Neural cell (in vitro differentiated cells): ENCODE measurements at regions not wholly inside any gene's neighbourhood (a gene's known extent, or its start where the extent isn't known, plus 50 kb on each side); places are given as distances from the start of the nearest gene placed in this dataset.

Experiments used
- H2AFZ ChIP-seq: fragments of 200-600, 300-800 bp; sonication (generic), shearing (Covaris generic); 2 replicates; pipeline ENCODE4 v1.6.0; 2014; ENCODE audit warnings: low read depth, mild to moderate bottlenecking, antibody characterized with exemption, low read length, moderate library complexity
- H3F3A ChIP-seq: fragments of 200-600 bp; shearing (Covaris generic); 2 replicates; pipeline ENCODE4 v1.6.1; 2016; ENCODE audit warnings: mild to moderate bottlenecking, moderate library complexity, mixed read lengths, antibody characterized with exemption, low read length; ENCODE audit not compliant: insufficient read depth, poor library complexity, severe bottlenecking
- H3K27ac ChIP-seq: fragments of 200-600, 300-800 bp; sonication (generic), shearing (Covaris generic); 2 replicates; pipeline ENCODE4 v1.5.1; 2014; ENCODE audit warnings: mild to moderate bottlenecking, low read length, moderate library complexity
- H3K27me3 ChIP-seq: fragments of 300-800, 200-600 bp; sonication (generic), shearing (Covaris generic); 2 replicates; pipeline ENCODE4 v1.6.0; 2014; ENCODE audit warnings: mild to moderate bottlenecking, low read depth, low read length, moderate library complexity; ENCODE audit not compliant: insufficient read depth
- H3K36me3 ChIP-seq: fragments of 300-800, 200-600 bp; sonication (generic), shearing (Covaris generic); 2 replicates; pipeline ENCODE4 v1.5.1; 2014; ENCODE audit warnings: mild to moderate bottlenecking, antibody characterized with exemption, low read length, moderate library complexity; ENCODE audit not compliant: insufficient read depth
- H3K4me2 ChIP-seq: fragments of 300-800, 200-600 bp; sonication (generic), shearing (Covaris generic); 2 replicates; pipeline ENCODE4 v1.6.0; 2014; ENCODE audit warnings: mild to moderate bottlenecking, low read length
- H3K4me3 ChIP-seq: fragments of 300-800, 200-600 bp; sonication (generic), shearing (Covaris generic); 2 replicates; pipeline ENCODE4 v1.5.1; 2014; ENCODE audit warnings: mild to moderate bottlenecking, low read length, moderate library complexity
- H3K79me2 ChIP-seq: fragments of 200-600 bp; shearing (Covaris generic); replicated peaks from 2 replicates; pipeline ENCODE4 v1.6.0; 2014; ENCODE audit warnings: mild to moderate bottlenecking, low read length, moderate library complexity; ENCODE audit not compliant: insufficient read depth
- H3K9ac ChIP-seq: fragments of 300-800, 200-600 bp; sonication (generic), shearing (Covaris generic); 2 replicates; pipeline ENCODE4 v1.6.1; 2016; ENCODE audit warnings: mild to moderate bottlenecking, low read length, mixed read lengths
- H3K9me2 ChIP-seq: fragments of 200-600 bp; shearing (Covaris generic); 2 replicates; pipeline ENCODE4 v1.6.1; 2016; ENCODE audit warnings: mild to moderate bottlenecking, low read length, mixed read lengths; ENCODE audit not compliant: insufficient read depth
- H3K9me3 ChIP-seq: fragments of 200-600, 300-800 bp; sonication (generic), shearing (Covaris generic); 2 replicates; pipeline ENCODE4 v1.6.1; 2016; ENCODE audit warnings: mild to moderate bottlenecking, mixed run types, low read length, moderate library complexity, mixed read lengths
- H4K20me1 ChIP-seq: fragments of 200-600 bp; shearing (Covaris generic); 2 replicates; pipeline ENCODE4 v1.6.1; 2016; ENCODE audit warnings: mild to moderate bottlenecking, mixed run types; ENCODE audit not compliant: insufficient read depth
- CTCF ChIP-seq: fragments of 450-650 bp; IDR thresholded peaks from 2 replicates; pipeline ENCODE4 v1.5.1; 2014; ENCODE audit warnings: antibody characterized with exemption, mild to moderate bottlenecking, moderate library complexity; ENCODE audit not compliant: poor library complexity, severe bottlenecking
- EP300 ChIP-seq: fragments of 450-650 bp; conservative IDR thresholded peaks from 2 replicates; pipeline ENCODE4 v1.6.1; 2014; ENCODE audit warnings: antibody characterized with exemption, mild to moderate bottlenecking, moderate library complexity; ENCODE audit not compliant: poor library complexity, severe bottlenecking
- EZH2 ChIP-seq: fragments of 200-600, 300-800 bp; shearing (Covaris generic), sonication (generic); IDR thresholded peaks from 2 replicates; pipeline ENCODE4 v1.6.1; 2014; ENCODE audit warnings: antibody characterized with exemption, low read length, borderline replicate concordance, mild to moderate bottlenecking; ENCODE audit not compliant: insufficient read depth, poor library complexity, severe bottlenecking
- MXI1 ChIP-seq: fragments of 450-650 bp; conservative IDR thresholded peaks from 2 replicates; pipeline ENCODE4 v1.6.1; 2014; ENCODE audit warnings: antibody characterized with exemption, mild to moderate bottlenecking; ENCODE audit not compliant: poor library complexity, severe bottlenecking
- POLR2AphosphoS5 ChIP-seq: IDR thresholded peaks from 2 replicates; pipeline ENCODE4 v1.6.1; 2012
- RAD21 ChIP-seq: fragments of 450-650 bp; conservative IDR thresholded peaks from 2 replicates; pipeline ENCODE4 v1.6.1; 2014; ENCODE audit warnings: antibody characterized with exemption, mild to moderate bottlenecking, moderate library complexity
- REST ChIP-seq: IDR thresholded peaks from 2 replicates; pipeline ENCODE4 v1.6.1; 2012; ENCODE audit warnings: borderline replicate concordance
- SMC3 ChIP-seq: fragments of 450-650 bp; conservative IDR thresholded peaks from 2 replicates; pipeline ENCODE4 v1.6.1; 2014; ENCODE audit warnings: antibody characterized with exemption, mild to moderate bottlenecking, moderate library complexity; ENCODE audit not compliant: poor library complexity
- TAF1 ChIP-seq: IDR thresholded peaks from 2 replicates; pipeline ENCODE4 v1.6.1; 2012; ENCODE audit warnings: low read depth

DNA sequence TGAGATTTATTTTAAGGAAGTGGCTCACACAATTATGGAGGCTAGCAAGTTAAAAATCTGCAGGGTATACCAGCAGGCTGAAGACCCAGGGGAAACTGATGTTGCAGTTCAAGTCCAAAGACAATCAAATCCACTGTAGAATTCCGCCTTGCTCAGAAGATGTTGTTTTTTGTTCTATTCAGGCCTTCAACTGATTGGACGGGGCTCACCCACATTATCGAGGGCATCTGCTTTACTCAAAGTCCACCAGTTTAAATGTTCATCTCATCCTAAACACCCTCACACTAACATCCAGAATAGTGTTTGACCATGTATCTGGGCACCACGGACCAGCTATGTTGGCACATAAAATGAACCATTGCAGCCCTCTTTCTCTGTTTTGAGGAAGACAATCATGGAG, 211.2 kb upstream of the GPR26 start:
- no peak overlapping the region for H3K27ac ChIP-seq
- H3K36me3 ChIP-seq = no peaks in the 10 kb centered on the region
- no peaks in the 10 kb centered on the region for H3K79me2 ChIP-seq
- H3F3A ChIP-seq = no peaks in the 10 kb centered on the region
- no peaks in the 10 kb centered on the region for H4K20me1 ChIP-seq
- H3K9ac ChIP-seq = no peak overlapping the region
- no peak for TF ChIP-seq POLR2AphosphoS5
- no peaks in the 10 kb centered on the region for H3K9me3 ChIP-seq
- H2AFZ ChIP-seq = no peak overlapping the region
- H3K4me3 ChIP-seq = no peak overlapping the region
- H3K4me2 ChIP-seq = no peak overlapping the region
- H3K9me2 ChIP-seq = no peaks in the 10 kb centered on the region
- no peaks in the 10 kb centered on the region for H3K27me3 ChIP-seq

DNA sequence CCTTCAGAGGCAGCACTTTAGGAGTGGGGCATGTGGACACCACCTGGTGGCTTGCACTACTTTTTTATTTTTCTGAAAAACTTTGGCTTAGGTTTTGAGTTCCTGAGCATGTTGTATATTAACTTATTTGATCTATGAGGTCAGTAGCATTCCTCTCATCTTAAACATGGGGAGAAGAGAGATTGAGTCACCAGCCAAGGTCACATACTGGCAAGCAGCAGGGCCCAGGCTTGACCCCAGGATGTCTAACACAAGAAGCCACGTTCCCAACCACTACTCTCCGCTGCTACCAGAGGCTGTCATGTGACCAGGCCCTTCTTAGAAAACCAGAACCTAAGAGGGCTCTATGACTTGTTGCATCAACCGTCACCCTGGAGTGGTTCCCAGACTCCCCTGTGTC, 210.3 kb upstream of the GPR26 start:
- no peak for TF ChIP-seq CTCF
- TF ChIP-seq SMC3 = no peak
- no peaks in the 10 kb centered on the region for H3K79me2 ChIP-seq

DNA sequence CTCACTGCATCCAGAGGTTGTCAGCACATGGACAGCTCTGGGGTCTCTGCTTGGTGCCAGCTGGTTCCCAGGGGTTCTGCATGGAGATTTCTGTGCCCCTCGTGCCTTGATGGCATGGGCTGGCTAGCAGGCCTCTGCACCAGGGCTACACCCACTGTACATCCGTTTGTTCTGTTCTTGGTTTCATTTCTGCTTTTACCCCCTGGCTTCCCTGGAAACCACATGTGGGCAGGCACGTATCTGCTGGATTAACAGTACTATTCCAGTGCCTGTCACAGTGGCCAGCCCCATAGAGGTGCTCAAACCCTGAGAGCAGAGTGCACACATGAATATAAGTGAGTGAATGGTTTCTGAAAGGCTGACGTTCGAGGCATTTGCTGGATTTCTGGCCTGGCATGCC, 207.2 kb upstream of the GPR26 start:
- H3K27me3 ChIP-seq = peaks cover 13% of the 10 kb centered on the region
- H3K79me2 ChIP-seq = no peaks in the 10 kb centered on the region
- no peak overlapping the region for H3K4me2 ChIP-seq
- H3K9me3 ChIP-seq = no peaks in the 10 kb centered on the region
- no peak overlapping the region for H3K4me3 ChIP-seq
- H3K27ac ChIP-seq = no peak overlapping the region
- no peaks in the 10 kb centered on the region for H3K9me2 ChIP-seq
- H2AFZ ChIP-seq = no peak overlapping the region
- H4K20me1 ChIP-seq = no peaks in the 10 kb centered on the region
- TF ChIP-seq EP300 (no peak), RAD21 (no peak), MXI1 (no peak), CTCF (no peak), SMC3 (no peak), TAF1 (no peak), EZH2 (no peak), REST (no peak), POLR2AphosphoS5 (no peak)
- H3K9ac ChIP-seq = no peak overlapping the region
- no peaks in the 10 kb centered on the region for H3F3A ChIP-seq
- no peaks in the 10 kb centered on the region for H3K36me3 ChIP-seq

More for the DNA sequence above, 210.3 kb upstream of the GPR26 start:
- Histone ChIP-seq H3K27ac (no peak overlapping the region), H4K20me1 (no peaks in the 10 kb centered on the region), H3K4me2 (no peak overlapping the region), H3F3A (no peaks in the 10 kb centered on the region), H3K36me3 (no peaks in the 10 kb centered on the region), H3K27me3 (no peaks in the 10 kb centered on the region), H3K9me2 (no peaks in the 10 kb centered on the region), H3K9ac (no peak overlapping the region), H3K4me3 (no peak overlapping the region), H3K9me3 (no peaks in the 10 kb centered on the region), H2AFZ (no peak overlapping the region)
